DND-41 (cell line): ENCODE measurements at regions not wholly inside any gene's neighbourhood (a gene's known extent, or its start where the extent isn't known, plus 50 kb on each side); places are given as distances from the start of the nearest gene placed in this dataset.

ENCODE experiments used
- ATAC-seq: fragments of 200-7000 bp; cut with Tn5 transposase; 3 replicates; pipeline ENCODE4 v1.9.1; 2021; ENCODE audit warnings: low read depth; ENCODE audit not compliant: insufficient read depth
- DNase-seq: peaks from one replicate; pipeline ENCODE4 v3.0.0-alpha.2; 2020
- H2AFZ ChIP-seq: 2 replicates; pipeline ENCODE4 v1.6.0; 2012; ENCODE audit warnings: low read depth, low read length
- H3K27ac ChIP-seq: 2 replicates; pipeline ENCODE4 v1.5.1; 2012; ENCODE audit warnings: low read length, inconsistent platforms
- H3K27me3 ChIP-seq: fragments of 200-600 bp; sonication (generic); 2 replicates; pipeline ENCODE4 v1.6.0; 2012; ENCODE audit warnings: low read length, mild to moderate bottlenecking, inconsistent platforms; ENCODE audit not compliant: insufficient read depth, poor library complexity
- H3K36me3 ChIP-seq: 2 replicates; pipeline ENCODE4 v1.5.1; 2012; ENCODE audit warnings: low read length, inconsistent platforms; ENCODE audit not compliant: insufficient read depth
- H3K4me1 ChIP-seq: 2 replicates; pipeline ENCODE4 v1.5.1; 2012; ENCODE audit warnings: mild to moderate bottlenecking, low read length; ENCODE audit not compliant: insufficient read depth
- H3K4me2 ChIP-seq: 2 replicates; pipeline ENCODE4 v1.6.0; 2012; ENCODE audit warnings: mild to moderate bottlenecking, moderate library complexity, low read length, inconsistent platforms; ENCODE audit not compliant: insufficient read depth
- H3K4me3 ChIP-seq, 2 experiments: fragments of 200-600 bp in 1 of 2; shearing (Covaris generic) in 1 of 2; 2 replicates each; pipeline ENCODE4 v1.5.1; 2012 to 2016; ENCODE audit warnings: inconsistent platforms in 2 of 2, low read length in 2 of 2, mild to moderate bottlenecking in 2 of 2, low read depth in 1 of 2, moderate library complexity in 1 of 2
- H3K79me2 ChIP-seq: 2 replicates; pipeline ENCODE4 v1.6.0; 2012; ENCODE audit warnings: low read length, inconsistent platforms; ENCODE audit not compliant: insufficient read depth
- H3K9ac ChIP-seq: 2 replicates; pipeline ENCODE4 v1.6.0; 2012; ENCODE audit warnings: low read depth, mild to moderate bottlenecking, inconsistent platforms, low read length, moderate library complexity
- H3K9me3 ChIP-seq: 2 replicates; pipeline ENCODE4 v1.5.1; 2012; ENCODE audit warnings: low read length, moderate library complexity, mild to moderate bottlenecking, inconsistent platforms; ENCODE audit not compliant: insufficient read depth, severe bottlenecking
- H4K20me1 ChIP-seq: 2 replicates; pipeline ENCODE4 v1.6.0; 2012; ENCODE audit warnings: low read length; ENCODE audit not compliant: insufficient read depth
- EZH2 ChIP-seq: IDR thresholded peaks from 3 replicates; pipeline ENCODE4 v1.6.1; 2012; ENCODE audit warnings: borderline replicate concordance, low read depth, mild to moderate bottlenecking, moderate library complexity, low read length, inconsistent platforms; ENCODE audit not compliant: severe bottlenecking
- TF ChIP-seq, protein P1 (sequence below): IDR thresholded peaks from 2 replicates; pipeline ENCODE4 v1.5.1; 2012; ENCODE audit warnings: borderline replicate concordance, low read length, moderate library complexity, mild to moderate bottlenecking; ENCODE audit not compliant: poor library complexity, severe bottlenecking; ENCODE audit errors: extremely low read depth

- Histone ChIP-seq H3K36me3 (no peaks in the 10 kb centered on the region), H4K20me1 (no peaks in the 10 kb centered on the region), H3K27ac (no peak overlapping the region), H2AFZ (no peak overlapping the region), H3K4me1 (no peaks in the 10 kb centered on the region), H3K27me3 (no peaks in the 10 kb centered on the region), H3K9ac (no peak overlapping the region), H3K79me2 (no peaks in the 10 kb centered on the region), H3K4me2 (no peak overlapping the region), H3K4me3 (no peak overlapping the region), H3K9me3 (no peaks in the 10 kb centered on the region)
- TF ChIP-seq, protein P1, sequence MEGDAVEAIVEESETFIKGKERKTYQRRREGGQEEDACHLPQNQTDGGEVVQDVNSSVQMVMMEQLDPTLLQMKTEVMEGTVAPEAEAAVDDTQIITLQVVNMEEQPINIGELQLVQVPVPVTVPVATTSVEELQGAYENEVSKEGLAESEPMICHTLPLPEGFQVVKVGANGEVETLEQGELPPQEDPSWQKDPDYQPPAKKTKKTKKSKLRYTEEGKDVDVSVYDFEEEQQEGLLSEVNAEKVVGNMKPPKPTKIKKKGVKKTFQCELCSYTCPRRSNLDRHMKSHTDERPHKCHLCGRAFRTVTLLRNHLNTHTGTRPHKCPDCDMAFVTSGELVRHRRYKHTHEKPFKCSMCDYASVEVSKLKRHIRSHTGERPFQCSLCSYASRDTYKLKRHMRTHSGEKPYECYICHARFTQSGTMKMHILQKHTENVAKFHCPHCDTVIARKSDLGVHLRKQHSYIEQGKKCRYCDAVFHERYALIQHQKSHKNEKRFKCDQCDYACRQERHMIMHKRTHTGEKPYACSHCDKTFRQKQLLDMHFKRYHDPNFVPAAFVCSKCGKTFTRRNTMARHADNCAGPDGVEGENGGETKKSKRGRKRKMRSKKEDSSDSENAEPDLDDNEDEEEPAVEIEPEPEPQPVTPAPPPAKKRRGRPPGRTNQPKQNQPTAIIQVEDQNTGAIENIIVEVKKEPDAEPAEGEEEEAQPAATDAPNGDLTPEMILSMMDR = no peak
- TF ChIP-seq EZH2 = no peak
- no peak for DNase-seq
- ATAC-seq = no peak
Measured at GRCh38 chr7:52143219-52143618, 826.6 kb upstream of the COBL start.

DNA sequence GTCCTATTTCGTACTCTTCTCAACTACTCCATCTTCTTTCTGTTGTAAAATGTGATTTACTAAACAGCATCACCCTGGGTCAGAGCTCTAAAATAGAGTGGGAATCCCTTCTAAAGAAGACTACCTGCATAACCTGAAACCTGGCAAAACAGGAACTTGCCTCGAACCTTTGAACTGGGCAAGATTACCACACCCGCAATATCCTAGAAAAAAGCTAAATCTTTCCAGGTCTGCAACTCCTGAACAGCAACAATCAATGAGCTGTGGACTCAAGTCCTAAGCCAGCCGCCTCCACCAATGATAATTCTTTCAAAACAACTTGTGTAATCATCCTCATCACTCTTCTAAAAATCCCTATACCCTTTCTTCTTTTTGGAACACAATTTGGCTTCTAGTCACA lies 824.2 kb upstream of the COBL start:
- H3K9me3 ChIP-seq = no peaks in the 10 kb centered on the region
- H3K4me1 ChIP-seq = no peaks in the 10 kb centered on the region
- no peak overlapping the region for H3K9ac ChIP-seq
- no peaks in the 10 kb centered on the region for H3K27me3 ChIP-seq
- no peak for TF ChIP-seq EZH2
- TF ChIP-seq, protein P1 = no peak
- H3K4me3 ChIP-seq = no peak overlapping the region
- no peaks in the 10 kb centered on the region for H4K20me1 ChIP-seq
- no peak overlapping the region for H3K27ac ChIP-seq
- ATAC-seq (no peak), DNase-seq (no peak)
- no peaks in the 10 kb centered on the region for H3K36me3 ChIP-seq
- no peaks in the 10 kb centered on the region for H3K79me2 ChIP-seq
- no peak overlapping the region for H2AFZ ChIP-seq
- no peak overlapping the region for H3K4me2 ChIP-seq

GRCh38 chr7:52135403-52135802 lies 818.8 kb upstream of the COBL start:
- Histone ChIP-seq H3K4me3 (no peak overlapping the region), H3K4me2 (no peak overlapping the region), H3K27me3 (no peaks in the 10 kb centered on the region), H2AFZ (no peak overlapping the region), H4K20me1 (no peaks in the 10 kb centered on the region), H3K9ac (no peak overlapping the region), H3K9me3 (no peaks in the 10 kb centered on the region), H3K4me1 (no peaks in the 10 kb centered on the region), H3K79me2 (no peaks in the 10 kb centered on the region), H3K36me3 (no peaks in the 10 kb centered on the region), H3K27ac (no peak overlapping the region)
- DNase-seq = no peak
- ATAC-seq = no peak
- TF ChIP-seq EZH2 = no peak
- TF ChIP-seq, protein P1 = no peak

GRCh38 chr7:52129278-52129677 lies 812.7 kb upstream of the COBL start:
- Histone ChIP-seq H4K20me1 (no peaks in the 10 kb centered on the region), H3K79me2 (no peaks in the 10 kb centered on the region), H3K4me2 (no peak overlapping the region), H3K36me3 (no peaks in the 10 kb centered on the region), H3K4me3 (no peak overlapping the region), H3K27ac (no peak overlapping the region), H3K9me3 (no peaks in the 10 kb centered on the region), H2AFZ (no peak overlapping the region), H3K4me1 (no peaks in the 10 kb centered on the region), H3K27me3 (no peaks in the 10 kb centered on the region), H3K9ac (no peak overlapping the region)
- ATAC-seq = no peak
- TF ChIP-seq EZH2 = no peak
- TF ChIP-seq, protein P1 = no peak
- no peak for DNase-seq
